ENCODE measurements at regions not wholly inside any gene's neighbourhood (a gene's known extent, or its start where the extent isn't known, plus 50 kb on each side); places are given as distances from the start of the nearest gene placed in this dataset.
A peak's percentile ranks its signal among the peaks of the same experiment; 100 is the strongest.

GRCh38 chr7:81473236-81473635, 296.6 kb downstream of the HGF start:
- no peak for DNase-seq
- no peaks in the 10 kb centered on the region; the same call in 1 of the 2 replicates for H3K4me1 ChIP-seq
- no peaks in the 10 kb centered on the region for H3K9me3 ChIP-seq
- H3K36me3 ChIP-seq = no peaks in the 10 kb centered on the region
- no peak for TF ChIP-seq CTCF (IDR thresholded peaks at IDR 0.05; ENCODE audit: low read depth, low read length)
- no peaks in the 10 kb centered on the region for H3K27me3 ChIP-seq
- H3K4me3 ChIP-seq (ENCODE audit: low read depth, low read length) = no peak overlapping the region

GRCh38 chr7:81470724-81471379, 299.0 kb downstream of the HGF start:
- Histone ChIP-seq H3K9me3 (no peaks in the 10 kb centered on the region), H3K36me3 (no peaks in the 10 kb centered on the region), H3K4me3 (ENCODE audit: low read depth, low read length) (no peak overlapping the region), H3K27me3 (no peaks in the 10 kb centered on the region), H3K4me1 (no peaks in the 10 kb centered on the region; the same call in 1 of the 2 replicates)
- no peak for DNase-seq
- no peak for TF ChIP-seq CTCF (IDR thresholded peaks at IDR 0.05; ENCODE audit: low read depth, low read length)

GRCh38 chr7:81469869-81470723, 299.8 kb downstream of the HGF start:
- DNase-seq = peak; percentile 82
- no peaks in the 10 kb centered on the region; the same call in 1 of the 2 replicates for H3K4me1 ChIP-seq
- TF ChIP-seq CTCF (IDR thresholded peaks at IDR 0.05; ENCODE audit: low read depth, low read length) = peak; percentile 82

GRCh38 chr7:81469153-81469868, 300.5 kb downstream of the HGF start:
- TF ChIP-seq CTCF (IDR thresholded peaks at IDR 0.05; ENCODE audit: low read depth, low read length) = no peak
- Histone ChIP-seq H3K27me3 (no peaks in the 10 kb centered on the region), H3K4me1 (no peaks in the 10 kb centered on the region; the same call in 1 of the 2 replicates), H3K4me3 (ENCODE audit: low read depth, low read length) (no peak overlapping the region), H3K9me3 (no peaks in the 10 kb centered on the region), H3K36me3 (no peaks in the 10 kb centered on the region)
- no peak for DNase-seq

More at GRCh38 chr7:81469869-81470723, 299.8 kb downstream of the HGF start:
- H3K27me3 ChIP-seq = no peaks in the 10 kb centered on the region
- H3K36me3 ChIP-seq = no peaks in the 10 kb centered on the region
- H3K9me3 ChIP-seq = no peaks in the 10 kb centered on the region
- H3K4me3 ChIP-seq (ENCODE audit: low read depth, low read length) = no peak overlapping the region

GRCh38 chr7:81468526-81468925, 301.3 kb downstream of the HGF start:
- H3K27me3 ChIP-seq = no peaks in the 10 kb centered on the region
- TF ChIP-seq CTCF (IDR thresholded peaks at IDR 0.05; ENCODE audit: low read depth, low read length) = no peak
- no peak overlapping the region for H3K4me3 ChIP-seq (ENCODE audit: low read depth, low read length)
- no peaks in the 10 kb centered on the region; the same call in 1 of the 2 replicates for H3K4me1 ChIP-seq
- H3K9me3 ChIP-seq = no peaks in the 10 kb centered on the region
- no peak for DNase-seq
- H3K36me3 ChIP-seq = no peaks in the 10 kb centered on the region

Measured in BE2C (cell line).